ENCODE measurements at regions not wholly inside any gene's neighbourhood (a gene's known extent, or its start where the extent isn't known, plus 50 kb on each side); places are given as distances from the start of the nearest gene placed in this dataset.

DNA sequence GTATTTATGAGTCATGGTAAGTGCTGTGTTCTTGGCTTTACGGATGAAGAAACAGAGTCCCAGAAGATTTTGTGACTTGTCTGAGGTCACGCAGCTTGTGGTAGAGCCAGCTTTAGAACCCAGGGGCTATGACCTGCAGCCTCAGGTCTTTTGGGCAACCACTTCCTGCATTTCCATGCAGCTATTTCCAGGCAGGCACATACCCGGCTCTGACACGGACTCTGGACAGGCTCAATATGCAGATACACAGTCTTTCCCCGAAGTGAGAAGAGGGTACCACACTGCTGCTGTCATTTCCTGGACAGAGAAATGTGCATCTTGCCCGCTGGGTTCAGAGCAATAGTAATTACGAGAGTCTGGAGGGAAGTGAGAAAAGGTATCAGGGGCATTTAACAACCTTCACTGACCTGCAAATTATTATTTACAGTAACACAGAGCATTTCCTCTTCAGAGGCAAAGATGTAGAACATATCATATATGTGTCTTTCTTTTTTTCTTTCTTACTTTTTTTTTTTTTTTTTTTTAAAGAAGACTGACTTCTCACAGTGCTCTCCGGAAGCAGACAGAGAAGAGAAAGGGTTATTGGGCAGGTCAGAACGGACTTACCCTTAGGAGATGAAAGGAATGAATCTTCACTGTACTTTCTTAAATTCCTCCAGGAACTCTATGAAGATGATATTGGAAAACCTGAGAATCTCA, 185.1 kb downstream of the CLIC5 start:
- no peak for ATAC-seq
- no peaks in the 10 kb centered on the region for H3K27me3 ChIP-seq
- no peaks in the 10 kb centered on the region for H3K36me3 ChIP-seq
- TF ChIP-seq, protein P1, sequence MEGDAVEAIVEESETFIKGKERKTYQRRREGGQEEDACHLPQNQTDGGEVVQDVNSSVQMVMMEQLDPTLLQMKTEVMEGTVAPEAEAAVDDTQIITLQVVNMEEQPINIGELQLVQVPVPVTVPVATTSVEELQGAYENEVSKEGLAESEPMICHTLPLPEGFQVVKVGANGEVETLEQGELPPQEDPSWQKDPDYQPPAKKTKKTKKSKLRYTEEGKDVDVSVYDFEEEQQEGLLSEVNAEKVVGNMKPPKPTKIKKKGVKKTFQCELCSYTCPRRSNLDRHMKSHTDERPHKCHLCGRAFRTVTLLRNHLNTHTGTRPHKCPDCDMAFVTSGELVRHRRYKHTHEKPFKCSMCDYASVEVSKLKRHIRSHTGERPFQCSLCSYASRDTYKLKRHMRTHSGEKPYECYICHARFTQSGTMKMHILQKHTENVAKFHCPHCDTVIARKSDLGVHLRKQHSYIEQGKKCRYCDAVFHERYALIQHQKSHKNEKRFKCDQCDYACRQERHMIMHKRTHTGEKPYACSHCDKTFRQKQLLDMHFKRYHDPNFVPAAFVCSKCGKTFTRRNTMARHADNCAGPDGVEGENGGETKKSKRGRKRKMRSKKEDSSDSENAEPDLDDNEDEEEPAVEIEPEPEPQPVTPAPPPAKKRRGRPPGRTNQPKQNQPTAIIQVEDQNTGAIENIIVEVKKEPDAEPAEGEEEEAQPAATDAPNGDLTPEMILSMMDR (IDR thresholded peaks at IDR 0.05), result no peak
- TF ChIP-seq EP300 (IDR thresholded peaks at IDR 0.05) (no peak), POLR2AphosphoS5 (IDR thresholded peaks at IDR 0.05) (no peak), POLR2A (IDR thresholded peaks at IDR 0.05) (no peak)
- H3K27ac ChIP-seq, result no peak overlapping the region
- H3K4me3 ChIP-seq, result no peak overlapping the region
- no peaks in the 10 kb centered on the region for H3K4me1 ChIP-seq
- H3K9me3 ChIP-seq, result peaks cover 0 to 7% (median 0%) of the 10 kb centered on the region in 3 donors
- 33 to 49% methylated on average over 4 to 9 of the region's 9 CpGs for WGBS, 2 donors (ENCODE audit: low coverage in 1 of 2)

DNA sequence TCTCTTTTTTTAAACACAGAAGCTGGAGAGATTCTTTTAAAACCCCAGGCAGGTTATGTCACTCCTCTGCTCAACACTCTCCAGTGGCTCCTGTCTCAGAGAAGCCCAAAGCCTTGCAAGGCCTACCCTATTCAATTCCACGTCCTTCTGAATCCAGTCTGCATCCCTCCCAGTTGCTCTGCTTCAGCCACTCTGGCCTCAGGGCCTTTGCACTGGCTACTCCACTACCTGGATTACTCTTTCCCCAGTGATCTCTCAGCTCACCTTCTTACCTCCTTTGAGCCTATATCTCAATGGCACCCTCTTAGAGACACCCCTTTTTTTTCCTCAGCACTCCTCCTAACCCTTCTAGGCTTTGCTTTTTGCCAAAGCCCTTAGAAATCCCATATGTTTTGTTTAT, 185.8 kb downstream of the CLIC5 start:
- H3K27me3 ChIP-seq, result no peaks in the 10 kb centered on the region
- 80 to 100% methylated on average over 1 of the region's 1 CpG for WGBS, 2 donors (ENCODE audit: low coverage in 1 of 2)
- no peak overlapping the region for H3K27ac ChIP-seq
- H3K4me1 ChIP-seq, result no peaks in the 10 kb centered on the region
- TF ChIP-seq POLR2AphosphoS5 (IDR thresholded peaks at IDR 0.05) (no peak), EP300 (IDR thresholded peaks at IDR 0.05) (no peak), POLR2A (IDR thresholded peaks at IDR 0.05) (no peak)
- TF ChIP-seq, protein P1 (IDR thresholded peaks at IDR 0.05), result no peak
- H3K36me3 ChIP-seq, result no peaks in the 10 kb centered on the region
- H3K4me3 ChIP-seq, result no peak overlapping the region
- ATAC-seq, result no peak
- peaks cover 0 to 7% (median 0%) of the 10 kb centered on the region in 3 donors for H3K9me3 ChIP-seq

DNA sequence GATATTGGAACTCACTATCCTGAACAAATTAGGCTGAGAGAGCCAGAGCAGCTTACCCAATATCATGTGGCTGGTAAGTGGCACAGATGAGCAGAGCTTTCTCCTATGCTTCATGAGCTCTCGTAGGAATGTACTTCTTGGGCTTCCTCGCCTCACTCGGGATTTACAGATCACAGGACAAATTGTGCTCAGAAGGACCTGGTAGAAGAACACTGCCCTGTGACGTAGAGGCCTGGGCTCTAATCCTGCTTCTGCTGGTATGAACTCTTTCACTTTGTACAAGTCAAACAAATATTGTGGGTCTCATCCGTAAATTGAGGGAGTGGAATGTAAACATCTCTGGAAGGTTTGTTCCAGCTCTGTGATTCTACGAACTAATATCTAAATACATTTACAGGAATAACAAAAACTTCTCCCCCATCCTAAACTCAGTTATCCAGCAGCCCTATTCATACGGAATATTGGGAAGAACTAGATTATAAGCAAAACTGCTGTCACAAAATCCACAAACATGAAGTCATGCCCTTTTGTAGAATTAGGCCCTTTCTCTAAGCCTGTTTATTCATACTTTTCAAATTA, 187.6 kb downstream of the CLIC5 start:
- WGBS, 2 donors (ENCODE audit: low coverage in 1 of 2), result 59 to 82% methylated on average over 3 to 6 of the region's 7 CpGs
- TF ChIP-seq POLR2AphosphoS5 (IDR thresholded peaks at IDR 0.05) (no peak), POLR2A (IDR thresholded peaks at IDR 0.05) (no peak), EP300 (IDR thresholded peaks at IDR 0.05) (no peak)
- TF ChIP-seq, protein P1 (IDR thresholded peaks at IDR 0.05), result no peak

DNA sequence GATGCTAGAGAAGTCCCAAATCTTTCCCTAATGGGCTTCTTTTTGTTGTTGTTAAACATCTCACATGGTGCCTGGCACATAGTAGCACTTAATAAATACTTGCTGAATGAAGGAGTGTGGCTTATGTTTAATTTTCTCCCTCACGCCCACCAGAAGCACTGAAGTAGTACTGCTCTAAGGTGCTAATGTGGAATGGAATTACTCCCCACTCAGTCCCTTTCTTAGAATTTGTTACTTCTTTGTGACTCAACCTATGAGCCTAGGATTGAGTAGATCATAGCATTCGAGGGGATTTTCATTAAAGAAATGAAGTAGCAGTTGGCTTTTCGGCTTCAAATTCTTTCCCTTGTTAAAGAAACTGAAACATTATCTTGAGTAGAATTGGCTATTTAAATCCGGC, 192.8 kb downstream of the CLIC5 start:
- no peak overlapping the region for H3K27ac ChIP-seq
- H3K4me3 ChIP-seq, result no peak overlapping the region
- WGBS, 2 donors (ENCODE audit: low coverage in 1 of 2), result 83 to 85% methylated on average over 4 of the region's 4 CpGs
- TF ChIP-seq POLR2A (IDR thresholded peaks at IDR 0.05) (no peak), EP300 (IDR thresholded peaks at IDR 0.05) (no peak), POLR2AphosphoS5 (IDR thresholded peaks at IDR 0.05) (no peak)
- TF ChIP-seq, protein P1 (IDR thresholded peaks at IDR 0.05), result no peak
- no peaks in the 10 kb centered on the region for H3K4me1 ChIP-seq
- no peaks in the 10 kb centered on the region for H3K9me3 ChIP-seq
- H3K27me3 ChIP-seq, result no peaks in the 10 kb centered on the region
- no peaks in the 10 kb centered on the region for H3K36me3 ChIP-seq
- no peak for ATAC-seq

More for the DNA sequence above, 187.6 kb downstream of the CLIC5 start:
- H3K9me3 ChIP-seq, result peaks cover 0 to 7% (median 0%) of the 10 kb centered on the region in 3 donors
- no peaks in the 10 kb centered on the region for H3K36me3 ChIP-seq
- H3K27me3 ChIP-seq, result no peaks in the 10 kb centered on the region
- no peak overlapping the region for H3K27ac ChIP-seq
- H3K4me1 ChIP-seq, result no peaks in the 10 kb centered on the region
- H3K4me3 ChIP-seq, result no peak overlapping the region
- ATAC-seq, result no peak

Measured in gastroesophageal sphincter (tissue), 4 donors.